Fibroblast of mammary gland (primary cell): ENCODE measurements at regions not wholly inside any gene's neighbourhood (a gene's known extent, or its start where the extent isn't known, plus 50 kb on each side); places are given as distances from the start of the nearest gene placed in this dataset.

Source experiments
- DNase-seq: peaks from one replicate; pipeline ENCODE4 v3.0.0-alpha.2; 2010; ENCODE audit warnings: low read depth
- H3K4me3 ChIP-seq: 2 replicates; pipeline ENCODE4 v1.5.1; 2011; ENCODE audit warnings: low read depth, mild to moderate bottlenecking, low read length, moderate library complexity; ENCODE audit not compliant: control insufficient read depth
- TF ChIP-seq, protein P1 (sequence below): conservative IDR thresholded peaks from 2 replicates; pipeline ENCODE4 v1.5.1; 2011; ENCODE audit warnings: low read depth, low read length, inconsistent platforms; ENCODE audit not compliant: control insufficient read depth, insufficient read depth

DNA sequence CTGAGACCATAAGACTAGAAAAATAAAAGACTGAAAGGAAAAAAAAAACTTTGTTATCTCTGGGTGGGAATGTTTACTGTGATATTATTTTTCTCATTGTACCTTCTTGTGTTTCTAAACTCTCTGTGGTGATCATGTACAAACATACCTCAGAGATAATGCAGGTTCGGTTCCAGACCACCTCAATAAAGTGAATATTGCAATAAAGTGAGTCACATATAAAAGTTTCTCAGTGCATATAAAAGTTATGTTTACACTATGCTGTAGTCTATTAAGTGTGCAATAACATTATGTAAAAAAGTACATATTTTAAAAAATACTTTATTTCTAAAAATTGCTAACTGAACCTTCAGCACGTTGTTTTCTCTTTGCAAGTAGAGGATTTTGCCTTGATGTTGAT lies 137.5 kb downstream of the CENPF start:
- TF ChIP-seq, protein P1, sequence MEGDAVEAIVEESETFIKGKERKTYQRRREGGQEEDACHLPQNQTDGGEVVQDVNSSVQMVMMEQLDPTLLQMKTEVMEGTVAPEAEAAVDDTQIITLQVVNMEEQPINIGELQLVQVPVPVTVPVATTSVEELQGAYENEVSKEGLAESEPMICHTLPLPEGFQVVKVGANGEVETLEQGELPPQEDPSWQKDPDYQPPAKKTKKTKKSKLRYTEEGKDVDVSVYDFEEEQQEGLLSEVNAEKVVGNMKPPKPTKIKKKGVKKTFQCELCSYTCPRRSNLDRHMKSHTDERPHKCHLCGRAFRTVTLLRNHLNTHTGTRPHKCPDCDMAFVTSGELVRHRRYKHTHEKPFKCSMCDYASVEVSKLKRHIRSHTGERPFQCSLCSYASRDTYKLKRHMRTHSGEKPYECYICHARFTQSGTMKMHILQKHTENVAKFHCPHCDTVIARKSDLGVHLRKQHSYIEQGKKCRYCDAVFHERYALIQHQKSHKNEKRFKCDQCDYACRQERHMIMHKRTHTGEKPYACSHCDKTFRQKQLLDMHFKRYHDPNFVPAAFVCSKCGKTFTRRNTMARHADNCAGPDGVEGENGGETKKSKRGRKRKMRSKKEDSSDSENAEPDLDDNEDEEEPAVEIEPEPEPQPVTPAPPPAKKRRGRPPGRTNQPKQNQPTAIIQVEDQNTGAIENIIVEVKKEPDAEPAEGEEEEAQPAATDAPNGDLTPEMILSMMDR: no peak
- H3K4me3 ChIP-seq: no peak overlapping the region
- no peak for DNase-seq

DNA sequence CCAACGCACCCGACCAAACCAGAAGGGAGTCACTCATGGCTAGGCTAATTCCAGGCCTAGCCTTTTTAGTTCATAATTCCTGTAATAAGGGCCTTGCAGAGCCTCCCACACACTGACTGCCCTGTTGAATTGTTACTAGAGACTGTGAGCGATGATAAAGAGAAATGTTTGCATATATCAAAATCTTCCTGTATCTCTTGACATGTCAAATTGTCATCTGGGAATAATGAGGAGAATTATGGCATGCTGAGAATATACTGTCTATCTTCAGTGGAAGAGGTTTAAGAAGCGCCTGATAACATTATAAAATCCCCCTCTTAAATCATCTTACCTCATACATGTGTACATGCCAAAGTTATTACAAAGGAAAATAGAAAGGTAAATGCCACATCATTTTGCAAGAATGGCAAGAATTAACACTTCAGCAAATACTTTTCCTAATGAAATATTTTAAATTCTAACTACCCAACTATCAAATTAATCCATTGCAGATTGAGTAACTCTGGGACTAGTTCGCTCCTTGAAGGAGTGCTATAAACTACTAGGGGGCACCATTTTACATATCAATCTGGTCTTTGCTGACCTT lies 144.1 kb downstream of the CENPF start:
- H3K4me3 ChIP-seq: no peak overlapping the region
- peak; percentile 25 for DNase-seq
- TF ChIP-seq, protein P1: no peak

DNA sequence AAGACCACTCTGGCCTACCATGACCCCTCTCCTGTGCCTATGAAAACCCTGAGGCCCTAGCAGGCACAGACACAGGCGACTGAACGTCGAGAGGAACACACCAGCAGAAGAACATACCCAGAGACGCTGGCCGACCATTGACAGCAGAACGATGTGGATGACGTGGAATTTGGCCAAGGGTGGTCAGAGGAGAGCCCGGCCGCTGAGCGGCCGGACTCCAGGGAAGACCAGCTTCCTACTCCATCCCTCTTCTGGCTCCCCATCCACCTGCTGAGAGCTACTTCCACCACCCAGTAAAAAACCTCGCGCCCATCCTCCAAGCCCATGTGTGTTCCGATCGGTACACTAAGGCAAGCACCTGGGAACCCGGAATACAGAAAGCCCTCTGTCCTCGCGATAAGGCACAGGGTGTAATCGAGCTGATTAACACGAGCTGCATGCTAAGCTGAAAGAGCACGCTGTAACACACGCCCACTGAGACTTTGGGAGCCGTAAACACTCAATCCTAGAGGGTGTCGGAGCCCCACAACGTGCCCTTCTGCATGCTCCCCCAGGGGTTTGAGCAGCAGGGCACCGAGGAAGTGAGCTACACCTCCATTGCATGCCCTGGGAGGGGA lies 150.3 kb downstream of the CENPF start:
- TF ChIP-seq, protein P1: no peak
- no peak for DNase-seq
- no peak overlapping the region for H3K4me3 ChIP-seq

DNA sequence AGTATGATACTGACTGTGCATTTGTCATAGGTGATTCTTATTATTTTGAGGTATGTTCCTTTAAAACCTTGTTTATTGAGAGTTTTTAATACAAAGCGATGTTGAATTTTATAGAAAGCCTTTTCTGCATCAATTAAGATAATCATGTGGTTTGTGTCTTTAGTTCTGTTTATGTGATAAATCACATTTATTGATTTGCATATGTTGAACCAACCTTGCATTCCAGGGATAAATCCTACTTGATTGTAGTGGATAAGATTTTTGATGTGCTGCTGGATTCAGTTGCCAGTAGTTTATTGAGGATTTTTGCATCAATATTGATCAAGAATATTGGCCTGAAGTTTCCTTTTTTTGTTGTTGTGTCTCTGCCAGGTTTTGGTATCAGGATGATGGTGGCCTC lies 158.0 kb downstream of the CENPF start:
- DNase-seq: no peak

DNA sequence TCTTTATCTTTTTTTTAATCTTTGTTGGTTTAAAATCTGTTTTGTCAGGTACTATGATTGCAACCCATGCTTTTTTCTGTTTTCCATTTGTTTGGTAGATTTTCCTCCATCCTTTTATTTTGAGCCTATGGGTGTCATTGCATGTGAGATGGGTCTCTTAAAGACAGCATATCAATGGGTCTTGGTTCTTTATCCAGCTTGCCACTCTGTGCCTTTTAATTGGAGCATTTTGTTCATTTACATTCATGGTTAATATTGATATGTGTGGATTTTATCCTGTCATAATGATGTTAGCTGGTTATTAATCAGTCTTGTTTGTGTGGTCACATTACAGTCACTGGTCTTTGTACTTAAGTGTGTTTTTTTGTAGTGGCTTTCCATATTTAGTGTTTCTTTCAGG lies 159.9 kb downstream of the CENPF start:
- TF ChIP-seq, protein P1: no peak
- H3K4me3 ChIP-seq: no peak overlapping the region
- DNase-seq: no peak

More for the DNA sequence above, 158.0 kb downstream of the CENPF start:
- TF ChIP-seq, protein P1: no peak
- no peak overlapping the region for H3K4me3 ChIP-seq

DNA sequence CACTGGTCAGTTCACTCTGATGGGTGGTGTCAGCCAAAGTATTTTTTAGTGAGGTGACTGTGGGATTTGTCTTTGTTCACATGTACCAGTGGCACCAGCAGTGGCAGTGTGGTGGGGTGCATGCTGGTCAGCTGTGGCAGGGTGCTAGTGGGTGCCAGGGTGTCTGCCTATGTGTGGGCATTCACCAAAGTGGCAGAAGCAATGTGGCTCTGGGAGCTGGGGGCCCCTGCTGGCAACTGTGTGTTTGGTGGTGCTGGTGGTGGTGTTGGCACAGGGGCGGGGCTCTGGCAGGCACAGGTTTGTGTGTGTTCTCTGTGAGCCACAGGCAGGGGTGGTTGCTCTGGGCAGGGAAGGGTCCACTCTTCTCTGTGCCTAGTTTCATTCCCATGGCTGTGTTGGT lies 161.5 kb downstream of the CENPF start:
- TF ChIP-seq, protein P1: no peak
- DNase-seq: no peak

More for the DNA sequence above, 161.5 kb downstream of the CENPF start:
- H3K4me3 ChIP-seq: no peak overlapping the region
